ENCODE measurements at regions not wholly inside any gene's neighbourhood (a gene's known extent, or its start where the extent isn't known, plus 50 kb on each side); places are given as distances from the start of the nearest gene placed in this dataset.

DNA sequence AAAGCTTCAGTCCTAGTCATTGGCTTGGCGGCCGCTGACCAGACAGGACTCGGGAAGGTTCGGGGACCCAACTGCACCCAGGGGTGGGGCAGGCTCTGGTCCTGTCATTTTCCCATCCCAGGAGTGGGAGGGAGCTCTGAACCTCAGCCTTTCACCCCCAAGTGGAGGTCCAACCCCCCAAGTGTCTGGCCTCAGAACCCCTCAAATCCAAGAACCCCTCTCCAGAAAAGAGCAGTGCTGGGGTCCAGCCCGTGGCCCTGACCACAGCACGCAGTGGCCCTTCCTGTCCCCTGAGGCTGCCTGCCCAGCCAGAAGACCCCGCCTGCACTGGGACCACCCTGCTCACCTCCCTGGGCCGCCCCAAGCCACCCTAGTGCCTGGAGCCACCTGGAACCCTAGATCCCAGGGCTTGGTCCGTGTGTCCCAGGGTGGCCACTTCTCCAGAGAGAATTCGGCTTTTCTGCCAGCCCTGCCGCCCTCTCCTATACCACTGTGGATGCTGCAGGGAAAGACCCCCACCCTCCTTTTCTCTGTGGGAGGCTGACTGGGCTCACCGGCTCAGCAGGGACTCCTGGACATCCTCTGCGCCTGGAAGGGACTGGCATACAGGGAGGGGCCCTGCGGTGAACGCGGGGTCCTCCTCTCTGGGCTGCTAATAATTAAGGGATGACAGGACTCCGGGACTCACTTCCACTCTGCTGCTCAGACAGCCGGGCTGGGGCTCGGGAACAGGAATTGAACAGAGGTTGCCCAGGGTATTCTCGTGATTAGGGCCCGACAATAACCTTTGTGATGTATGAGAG lies 326.9 kb upstream of the SFSWAP start:
- no peaks in the 10 kb centered on the region for H3K36me3 ChIP-seq (replicated peaks; ENCODE audit: insufficient read depth, low read depth)
- TF ChIP-seq EZH2phosphoT487 (IDR thresholded peaks at IDR 0.05; ENCODE audit: low read depth, severe bottlenecking, unreplicated experiment) (no peak), EZH2 (IDR thresholded peaks at IDR 0.05; ENCODE audit: borderline replicate concordance) (no peak)
- TF ChIP-seq, protein P1, sequence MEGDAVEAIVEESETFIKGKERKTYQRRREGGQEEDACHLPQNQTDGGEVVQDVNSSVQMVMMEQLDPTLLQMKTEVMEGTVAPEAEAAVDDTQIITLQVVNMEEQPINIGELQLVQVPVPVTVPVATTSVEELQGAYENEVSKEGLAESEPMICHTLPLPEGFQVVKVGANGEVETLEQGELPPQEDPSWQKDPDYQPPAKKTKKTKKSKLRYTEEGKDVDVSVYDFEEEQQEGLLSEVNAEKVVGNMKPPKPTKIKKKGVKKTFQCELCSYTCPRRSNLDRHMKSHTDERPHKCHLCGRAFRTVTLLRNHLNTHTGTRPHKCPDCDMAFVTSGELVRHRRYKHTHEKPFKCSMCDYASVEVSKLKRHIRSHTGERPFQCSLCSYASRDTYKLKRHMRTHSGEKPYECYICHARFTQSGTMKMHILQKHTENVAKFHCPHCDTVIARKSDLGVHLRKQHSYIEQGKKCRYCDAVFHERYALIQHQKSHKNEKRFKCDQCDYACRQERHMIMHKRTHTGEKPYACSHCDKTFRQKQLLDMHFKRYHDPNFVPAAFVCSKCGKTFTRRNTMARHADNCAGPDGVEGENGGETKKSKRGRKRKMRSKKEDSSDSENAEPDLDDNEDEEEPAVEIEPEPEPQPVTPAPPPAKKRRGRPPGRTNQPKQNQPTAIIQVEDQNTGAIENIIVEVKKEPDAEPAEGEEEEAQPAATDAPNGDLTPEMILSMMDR (IDR thresholded peaks at IDR 0.05; ENCODE audit: poor library complexity) = no peak

DNA sequence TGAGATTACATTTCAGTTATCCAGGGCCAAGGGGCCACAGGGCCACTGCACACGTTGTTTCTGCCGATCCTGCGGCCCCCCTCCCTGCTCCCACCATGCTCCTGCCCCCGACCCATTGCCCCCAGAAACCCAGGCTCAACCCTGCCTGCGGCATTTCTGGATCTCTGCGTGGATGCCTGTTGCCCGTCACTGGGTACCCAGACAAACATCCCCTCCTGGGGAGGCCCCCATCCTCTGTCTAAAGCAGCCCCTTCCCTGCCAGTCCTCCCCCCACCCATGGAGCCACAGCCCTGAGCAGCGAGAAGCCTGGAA lies 326.4 kb upstream of the SFSWAP start:
- Histone ChIP-seq H3K27ac (no peak overlapping the region), H2AFZ (no peak overlapping the region), H3K4me1 (ENCODE audit: insufficient read depth) (peaks cover 6% of the 10 kb centered on the region), H3K9me2 (replicated peaks; ENCODE audit: insufficient read depth) (no peaks in the 10 kb centered on the region), H3K79me2 (no peaks in the 10 kb centered on the region), H3K27me3 (peaks cover 4% of the 10 kb centered on the region), H3K4me2 (no peak overlapping the region), H3K36me3 (replicated peaks; ENCODE audit: insufficient read depth, low read depth) (no peaks in the 10 kb centered on the region), H3K9me3 (ENCODE audit: low read depth) (no peaks in the 10 kb centered on the region), H4K20me1 (ENCODE audit: insufficient read depth, poor library complexity, severe bottlenecking) (no peaks in the 10 kb centered on the region), H3K4me3 (no peak overlapping the region)
- WGBS (ENCODE audit: low lambda C conversion rate, missing lambda C conversion rate) = 78% methylated on average over 8 of the region's 8 CpGs
- no peak for TF ChIP-seq EZH2phosphoT487 (IDR thresholded peaks at IDR 0.05; ENCODE audit: low read depth, severe bottlenecking, unreplicated experiment)
- TF ChIP-seq EZH2 (IDR thresholded peaks at IDR 0.05; ENCODE audit: borderline replicate concordance) = no peak
- TF ChIP-seq, protein P1 (IDR thresholded peaks at IDR 0.05; ENCODE audit: poor library complexity) = no peak
- DNase-seq (ENCODE audit: low spot score) = no peak

More for the DNA sequence above, 326.9 kb upstream of the SFSWAP start:
- H3K9me3 ChIP-seq (ENCODE audit: low read depth) = no peaks in the 10 kb centered on the region
- no peak for DNase-seq (ENCODE audit: low spot score)
- H3K9me2 ChIP-seq (replicated peaks; ENCODE audit: insufficient read depth) = no peaks in the 10 kb centered on the region
- H3K4me1 ChIP-seq (ENCODE audit: insufficient read depth) = peaks cover 6% of the 10 kb centered on the region
- H3K4me3 ChIP-seq = no peak overlapping the region
- H4K20me1 ChIP-seq (ENCODE audit: insufficient read depth, poor library complexity, severe bottlenecking) = no peaks in the 10 kb centered on the region
- H3K27me3 ChIP-seq = peaks cover 4% of the 10 kb centered on the region
- H2AFZ ChIP-seq = no peak overlapping the region
- WGBS (ENCODE audit: low lambda C conversion rate, missing lambda C conversion rate) = 75% methylated on average over 21 of the region's 21 CpGs
- no peak overlapping the region for H3K4me2 ChIP-seq
- no peak overlapping the region for H3K27ac ChIP-seq
- no peaks in the 10 kb centered on the region for H3K79me2 ChIP-seq

DNA sequence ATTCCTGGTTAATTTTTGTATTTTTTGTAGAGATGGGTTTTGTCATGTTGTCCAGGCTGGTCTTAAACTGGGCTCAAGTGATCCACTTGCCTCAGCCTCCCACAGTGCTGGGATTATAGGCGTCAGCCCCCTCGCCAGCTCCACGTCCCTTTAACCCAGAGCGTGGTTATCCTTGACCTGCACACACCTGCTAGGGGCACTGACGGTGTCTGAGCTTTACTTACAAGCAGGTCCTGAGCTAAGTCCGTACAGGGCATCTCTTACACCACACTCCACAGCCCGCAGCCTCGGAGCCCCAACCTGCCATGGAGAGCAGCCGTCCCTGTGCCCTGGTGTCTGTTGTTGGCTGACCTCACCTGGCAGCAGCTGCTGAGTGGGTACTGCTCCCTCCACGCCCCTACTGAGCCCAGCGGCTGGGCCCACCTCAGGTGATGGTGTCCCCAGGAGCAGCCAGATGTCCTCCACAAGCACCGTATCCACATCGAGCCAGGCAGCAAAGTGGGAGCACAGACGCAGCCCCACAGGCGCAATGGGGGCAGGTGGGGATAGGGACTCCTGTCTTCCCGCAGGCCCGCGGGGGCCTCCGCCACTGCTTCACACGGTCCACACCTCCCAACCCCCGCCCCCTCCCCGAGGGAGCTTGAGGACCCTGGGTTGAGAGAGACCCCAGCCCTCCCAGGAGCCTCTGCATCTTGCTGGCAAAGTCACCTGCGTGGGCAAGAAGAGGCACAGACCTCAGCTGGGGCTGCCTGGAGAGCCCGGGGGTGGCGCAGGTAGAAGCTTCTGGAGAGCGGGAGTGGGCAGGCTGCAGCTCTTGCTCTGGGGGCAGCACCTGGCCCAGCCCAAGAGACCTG lies 325.4 kb upstream of the SFSWAP start:
- no peak for TF ChIP-seq EZH2 (IDR thresholded peaks at IDR 0.05; ENCODE audit: borderline replicate concordance)
- no peak for TF ChIP-seq EZH2phosphoT487 (IDR thresholded peaks at IDR 0.05; ENCODE audit: low read depth, severe bottlenecking, unreplicated experiment)
- TF ChIP-seq, protein P1 (IDR thresholded peaks at IDR 0.05; ENCODE audit: poor library complexity) = no peak
- Histone ChIP-seq H3K27ac (no peak overlapping the region), H3K9me2 (replicated peaks; ENCODE audit: insufficient read depth) (no peaks in the 10 kb centered on the region), H4K20me1 (ENCODE audit: insufficient read depth, poor library complexity, severe bottlenecking) (no peaks in the 10 kb centered on the region), H3K9me3 (ENCODE audit: low read depth) (no peaks in the 10 kb centered on the region), H3K79me2 (no peaks in the 10 kb centered on the region), H2AFZ (no peak overlapping the region), H3K4me3 (no peak overlapping the region), H3K36me3 (replicated peaks; ENCODE audit: insufficient read depth, low read depth) (no peaks in the 10 kb centered on the region), H3K4me2 (no peak overlapping the region), H3K27me3 (peaks cover 4% of the 10 kb centered on the region), H3K4me1 (ENCODE audit: insufficient read depth) (no peaks in the 10 kb centered on the region)
- no peak for DNase-seq (ENCODE audit: low spot score)
- 86% methylated on average over 16 of the region's 26 CpGs for WGBS (ENCODE audit: low lambda C conversion rate, missing lambda C conversion rate)
